GM10266 (cell line): ENCODE measurements at regions not wholly inside any gene's neighbourhood (a gene's known extent, or its start where the extent isn't known, plus 50 kb on each side); places are given as distances from the start of the nearest gene placed in this dataset.

Experiments
- DNase-seq: peaks from one replicate; pipeline ENCODE4 v3.0.0; 2012; ENCODE audit errors: extremely low spot score
- CTCF ChIP-seq: IDR thresholded peaks from 2 replicates; pipeline ENCODE4 v1.5.1; 2012; ENCODE audit warnings: mild to moderate bottlenecking, low read depth; ENCODE audit not compliant: control insufficient read depth, insufficient read depth; ENCODE audit errors: missing control alignments

DNA sequence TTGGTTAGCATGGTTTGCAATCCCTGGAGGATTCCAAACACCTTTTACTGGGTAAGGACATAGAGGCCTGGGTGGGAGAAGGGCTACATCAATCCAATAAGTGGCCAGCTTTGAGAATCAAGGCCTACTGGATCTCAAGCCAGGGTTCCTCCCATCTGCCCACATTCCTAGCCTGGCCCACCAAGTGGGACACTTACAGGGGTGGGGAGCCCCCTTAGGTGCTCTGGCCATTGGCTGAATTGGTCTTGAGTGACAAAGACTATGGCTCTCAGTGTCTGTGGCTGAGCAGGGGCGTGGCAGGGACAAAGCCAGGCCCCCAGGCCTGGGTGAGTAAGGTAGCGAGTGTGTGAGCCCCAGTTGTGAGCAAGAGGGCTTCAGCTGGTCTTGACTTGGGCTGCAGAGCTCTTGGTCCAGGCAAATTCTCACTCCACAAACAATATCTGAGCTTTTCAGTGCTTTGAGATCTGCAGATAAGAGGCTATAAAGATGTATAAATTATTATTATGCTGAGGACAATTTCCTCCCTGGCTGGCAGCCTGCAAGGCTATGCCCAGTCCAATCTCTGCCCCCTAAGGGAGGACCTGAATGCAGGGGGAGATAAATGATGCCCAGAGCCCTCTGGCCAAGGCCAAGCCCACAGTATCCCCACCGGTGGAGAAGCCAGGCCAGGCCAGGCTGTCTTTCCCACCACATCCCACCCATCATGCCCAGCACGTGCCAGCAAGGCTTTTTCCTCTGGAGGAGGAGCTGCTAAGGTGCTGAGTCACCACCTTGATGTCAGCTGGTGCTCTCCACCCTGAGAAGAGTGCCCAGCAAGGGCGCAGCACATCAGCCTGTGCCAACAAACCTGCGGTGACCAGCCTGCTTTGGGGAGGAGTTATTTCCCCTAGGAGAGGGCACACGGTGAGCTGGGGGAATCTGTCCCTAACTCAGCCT is 80.7 kb upstream of the DUSP5 start:
- DNase-seq, result no peak
- TF ChIP-seq CTCF, result no peak

DNA sequence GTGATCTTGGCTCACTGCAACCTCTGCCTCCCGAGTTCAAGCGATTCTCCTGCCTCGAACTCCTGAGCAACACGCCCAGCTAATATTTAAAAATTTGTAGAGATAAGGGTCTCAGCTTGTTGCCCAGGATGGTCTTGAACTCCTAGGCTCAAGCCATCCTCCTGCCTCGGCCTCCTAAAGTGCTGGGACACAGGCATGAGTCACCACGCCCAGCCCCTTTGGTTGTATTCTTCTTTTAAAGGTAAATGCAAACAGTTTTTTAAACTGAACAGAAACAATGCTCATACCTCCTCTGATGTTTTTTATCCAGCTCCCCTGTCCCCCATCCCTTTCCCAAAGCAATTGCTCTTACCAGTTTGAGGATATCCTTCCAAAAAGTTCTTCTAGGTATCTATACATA is 79.5 kb upstream of the DUSP5 start:
- no peak for DNase-seq
- no peak for TF ChIP-seq CTCF

GRCh38 chr10:110419265-110419664 is 78.4 kb upstream of the DUSP5 start:
- no peak for TF ChIP-seq CTCF
- no peak for DNase-seq

DNA sequence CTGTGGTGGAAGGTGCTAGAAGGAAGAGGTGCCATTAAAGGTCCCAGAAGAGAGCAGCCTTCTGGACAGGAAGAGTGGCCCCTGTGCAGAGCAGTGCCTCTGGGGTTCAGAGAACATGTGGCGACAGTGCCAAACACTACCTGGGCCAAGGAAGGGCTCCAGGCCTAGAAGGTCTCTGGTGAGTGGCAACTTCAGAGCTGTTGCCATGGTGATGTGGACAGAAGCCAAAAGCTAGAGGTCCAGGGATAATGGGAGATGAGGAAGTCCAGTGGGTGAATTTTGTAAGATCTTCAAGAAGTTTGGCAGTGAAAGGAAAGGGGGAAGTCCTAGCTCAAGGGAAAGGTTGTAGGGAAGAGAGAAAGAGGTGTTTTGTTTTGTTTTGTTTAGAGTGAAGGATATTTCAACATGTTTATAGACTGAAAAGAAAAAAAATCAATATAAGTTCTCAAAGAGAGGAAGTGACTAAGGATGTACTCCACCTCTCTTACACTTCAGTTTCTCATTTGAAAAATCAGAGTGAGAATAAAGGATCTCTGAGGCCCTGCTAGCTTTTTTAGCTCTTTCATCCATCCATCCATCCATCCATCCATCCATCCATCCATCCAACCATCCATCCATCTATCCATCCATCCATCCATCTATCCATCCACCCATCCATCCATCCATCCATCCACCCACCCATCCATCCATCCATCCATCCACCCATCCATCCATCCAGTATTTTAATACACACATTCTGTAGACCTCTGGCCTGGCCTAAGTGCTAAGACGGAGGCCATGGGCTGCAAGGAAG is 77.1 kb upstream of the DUSP5 start:
- DNase-seq, result no peak
- no peak for TF ChIP-seq CTCF

- DNase-seq, result no peak
- no peak for TF ChIP-seq CTCF
These were observed 76.1 kb upstream of the DUSP5 start for GRCh38 chr10:110421512-110422138.

DNA sequence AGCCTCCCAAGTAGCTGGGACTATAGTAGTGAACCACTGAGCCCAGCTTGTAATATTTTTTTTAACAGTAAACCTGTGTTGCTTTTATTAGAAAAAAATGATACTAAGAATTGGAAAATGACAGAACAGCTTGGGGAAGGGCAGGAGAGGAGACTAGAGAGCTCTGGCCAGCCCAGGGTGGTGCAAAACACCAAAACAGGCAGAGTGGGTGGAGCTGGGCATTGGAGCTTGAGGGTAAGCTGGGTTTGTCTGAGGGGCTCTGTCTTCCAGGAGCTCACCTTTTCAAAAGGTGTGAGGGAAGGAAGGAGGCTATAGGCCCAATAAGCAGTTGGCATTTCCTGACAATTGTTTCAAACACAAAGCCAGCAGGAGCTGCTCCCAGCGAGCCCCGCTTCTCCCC is 75.2 kb upstream of the DUSP5 start:
- no peak for TF ChIP-seq CTCF
- no peak for DNase-seq
